NCI-H226 (cell line): ENCODE measurements at regions not wholly inside any gene's neighbourhood (a gene's known extent, or its start where the extent isn't known, plus 50 kb on each side); places are given as distances from the start of the nearest gene placed in this dataset.
"Not testable (repeated sequence)": the region's sequence is repeated elsewhere in the genome, so short reads cannot be mapped to it uniquely, and the experiment has no call there.

Experiments
- DNase-seq: peaks from one replicate; pipeline ENCODE4 v3.0.0-alpha.2; 2015

GRCh38 chr4:38385093-38386004, 278.6 kb upstream of the KLF3 start:
- DNase-seq: peak; percentile 49

DNA sequence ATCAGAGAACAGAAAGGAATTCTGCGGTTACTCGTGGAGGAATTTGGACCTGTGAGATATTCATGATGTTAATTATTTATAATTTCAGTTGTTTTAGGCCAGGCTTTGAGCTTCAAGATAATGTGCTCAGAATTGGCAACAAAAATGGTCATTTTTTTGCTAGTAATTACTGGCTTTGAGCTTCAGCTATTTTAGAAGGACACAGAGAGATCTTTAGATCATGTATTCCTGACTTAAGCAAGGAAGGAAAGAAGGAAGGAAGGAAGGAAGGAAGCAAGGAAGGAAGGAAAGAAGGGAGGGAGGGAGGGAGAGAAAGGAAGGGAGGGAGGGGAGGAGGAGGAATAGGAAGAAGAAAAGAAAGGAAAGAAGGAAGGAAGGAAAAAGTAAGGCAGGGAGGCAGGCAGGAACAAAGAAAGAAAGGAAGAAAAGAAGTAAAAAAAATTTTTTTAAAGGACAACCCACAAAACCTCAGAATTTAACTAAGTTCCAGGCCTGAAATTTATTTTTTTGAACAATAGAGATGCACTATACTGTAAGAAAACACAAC, 277.9 kb upstream of the KLF3 start:
- no peak for DNase-seq

DNA sequence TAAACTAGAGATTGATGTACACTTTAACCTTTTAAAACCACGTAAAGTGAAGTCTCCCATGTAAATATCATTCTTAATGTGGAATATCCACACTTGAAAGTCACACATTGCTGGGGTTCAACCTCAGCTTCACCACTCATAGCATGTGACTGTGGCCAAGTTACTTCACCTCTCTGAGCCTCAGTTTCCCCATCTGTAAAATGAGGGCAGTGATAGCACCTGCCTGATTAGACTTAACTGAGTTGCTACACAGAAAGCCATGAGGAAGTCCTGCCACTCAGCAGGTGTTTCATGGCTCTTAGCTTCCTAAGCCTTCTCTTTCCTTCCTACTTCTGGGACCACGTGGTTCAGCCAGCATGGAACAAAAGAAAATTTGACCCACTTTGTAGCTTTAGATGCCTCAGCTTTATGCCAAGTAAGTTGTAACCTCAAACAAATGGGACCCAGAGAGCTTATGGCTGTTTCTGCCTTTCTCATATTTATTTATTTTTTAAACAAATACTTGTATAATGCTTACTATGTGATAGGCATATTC, 277.3 kb upstream of the KLF3 start:
- DNase-seq: no peak

DNA sequence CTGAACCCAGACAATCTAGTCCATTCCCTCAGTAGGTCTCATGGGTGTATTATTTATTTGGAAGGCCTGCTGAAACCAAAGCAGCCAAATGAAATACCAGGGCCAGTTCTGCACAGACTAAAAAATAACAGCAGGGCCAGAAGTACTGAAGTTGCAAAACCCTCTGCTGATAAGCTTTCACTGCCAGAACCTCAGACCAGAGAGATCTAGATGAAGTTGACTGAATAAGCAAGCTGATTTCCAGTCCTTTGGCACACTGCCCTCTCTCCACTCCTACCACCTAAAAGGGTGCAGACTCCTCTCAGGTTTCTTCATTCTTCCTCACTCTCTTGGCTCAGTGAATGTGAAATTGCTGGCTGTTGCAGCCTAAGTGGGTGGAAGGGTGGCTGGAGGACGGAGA, 276.7 kb upstream of the KLF3 start:
- DNase-seq: peak; percentile 90

DNA sequence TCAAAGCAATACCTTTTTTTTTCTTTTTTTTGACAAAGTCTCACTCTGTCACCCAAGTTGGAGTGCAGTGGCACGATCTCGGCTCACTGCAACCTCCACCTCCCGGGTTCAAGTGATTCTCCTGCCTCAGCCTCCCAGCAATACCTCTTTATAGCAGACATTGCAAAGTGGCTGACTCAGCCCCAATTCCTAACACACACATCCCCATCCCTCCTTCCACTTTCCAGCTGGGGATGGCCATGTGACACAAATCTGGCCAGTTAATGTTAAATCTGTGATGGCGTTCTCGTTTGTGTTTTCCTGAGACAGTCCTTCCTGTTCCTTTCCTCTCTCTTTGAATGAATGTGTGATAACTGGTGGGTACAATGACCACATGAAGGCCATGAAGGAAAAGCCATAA, 276.2 kb upstream of the KLF3 start:
- no peak for DNase-seq

DNA sequence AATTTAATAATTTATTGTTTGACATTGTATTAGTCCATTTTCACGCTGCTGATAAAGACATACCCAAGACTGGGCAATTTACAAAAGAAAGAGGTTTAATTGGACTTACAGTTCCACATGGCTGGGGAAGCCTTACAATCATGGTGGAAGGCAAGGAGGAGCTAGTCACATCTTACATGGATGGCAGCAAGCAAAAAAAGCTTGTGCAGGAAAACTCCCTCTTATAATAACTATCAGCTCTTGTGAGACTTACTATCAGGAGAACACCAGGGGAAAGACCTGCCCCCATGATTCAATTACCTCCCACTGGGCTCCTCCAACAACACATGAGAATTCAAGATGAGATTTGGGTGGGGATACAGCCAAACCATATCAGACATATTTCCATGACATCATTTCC, 275.1 kb upstream of the KLF3 start:
- DNase-seq: not testable (repeated sequence)

- no peak for DNase-seq
Measured at GRCh38 chr4:38390969-38391545, 272.9 kb upstream of the KLF3 start.

GRCh38 chr4:38392223-38392855, 271.7 kb upstream of the KLF3 start:
- no peak for DNase-seq

- DNase-seq: no peak
Measured at GRCh38 chr4:38396091-38396490, 267.9 kb upstream of the KLF3 start.

DNA sequence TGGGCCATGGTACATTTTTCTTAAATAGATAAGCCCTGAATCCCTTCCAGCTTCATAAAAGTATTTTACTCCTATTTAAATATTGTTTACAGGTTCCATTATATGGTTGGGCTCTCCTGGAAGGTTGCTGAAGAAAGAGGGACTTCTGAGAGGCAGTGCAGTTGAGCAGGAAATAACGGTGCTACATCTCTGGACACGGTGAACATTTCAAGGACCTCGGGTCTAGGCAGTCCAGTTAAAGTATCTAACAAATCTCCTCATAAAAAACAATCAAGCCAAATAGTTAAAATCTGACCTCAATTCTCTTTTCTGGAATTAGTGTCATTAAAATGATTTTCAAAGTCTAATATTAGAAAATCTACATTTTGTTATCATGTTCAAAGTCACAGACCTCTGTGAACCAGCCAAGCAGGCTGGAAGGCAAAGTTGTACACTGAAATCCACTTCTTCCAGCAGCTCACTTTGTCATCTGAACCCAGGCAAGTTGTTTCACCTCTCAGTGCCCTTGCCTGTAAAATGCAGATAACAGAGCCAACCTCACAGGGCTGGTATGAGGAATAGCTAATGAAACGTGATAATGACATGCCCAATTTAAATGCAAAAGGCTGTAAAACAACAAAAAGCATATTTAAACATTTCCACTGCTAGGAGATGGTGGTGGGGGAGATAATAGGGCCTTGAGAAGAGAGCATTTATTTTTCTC, 267.0 kb upstream of the KLF3 start:
- no peak for DNase-seq

DNA sequence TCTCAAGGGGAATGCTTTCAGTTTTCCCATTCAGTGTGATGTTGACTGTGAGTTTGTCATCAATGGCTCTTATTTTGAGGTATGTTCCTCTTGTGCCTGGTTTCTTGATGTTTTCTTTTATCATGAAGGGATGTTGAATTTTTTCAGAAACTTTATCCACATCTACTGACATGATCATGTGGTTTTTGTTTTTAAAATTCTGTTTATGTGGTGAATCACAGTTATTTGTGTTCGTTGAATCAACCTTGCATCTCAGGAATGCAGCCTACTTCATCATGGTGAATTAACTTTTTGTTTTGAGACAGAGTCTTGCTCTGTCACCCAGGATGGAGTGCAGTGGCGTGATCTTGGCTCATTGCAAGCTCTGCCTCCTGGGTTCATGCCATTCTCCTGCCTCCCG, 263.1 kb upstream of the KLF3 start:
- DNase-seq: no peak

DNA sequence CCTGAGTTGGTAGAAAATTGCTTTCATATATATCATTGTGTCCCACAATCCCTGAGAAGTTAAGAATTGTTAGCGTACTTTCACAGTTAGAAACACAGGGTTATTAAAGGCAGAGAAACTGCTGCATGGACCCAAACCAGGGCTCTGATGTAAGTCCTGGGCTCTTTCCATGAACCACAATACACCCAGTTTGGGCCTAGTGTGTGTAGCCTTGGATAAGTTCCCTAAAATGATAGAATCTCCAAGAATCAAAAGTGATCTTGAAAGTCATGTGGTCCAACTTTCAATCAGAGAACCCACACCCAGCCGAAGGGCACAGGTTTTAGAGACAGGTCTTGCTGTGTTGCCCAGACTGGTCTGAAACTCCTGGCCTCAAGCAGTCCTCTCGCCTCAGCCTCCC, 257.8 kb upstream of the KLF3 start:
- no peak for DNase-seq

DNA sequence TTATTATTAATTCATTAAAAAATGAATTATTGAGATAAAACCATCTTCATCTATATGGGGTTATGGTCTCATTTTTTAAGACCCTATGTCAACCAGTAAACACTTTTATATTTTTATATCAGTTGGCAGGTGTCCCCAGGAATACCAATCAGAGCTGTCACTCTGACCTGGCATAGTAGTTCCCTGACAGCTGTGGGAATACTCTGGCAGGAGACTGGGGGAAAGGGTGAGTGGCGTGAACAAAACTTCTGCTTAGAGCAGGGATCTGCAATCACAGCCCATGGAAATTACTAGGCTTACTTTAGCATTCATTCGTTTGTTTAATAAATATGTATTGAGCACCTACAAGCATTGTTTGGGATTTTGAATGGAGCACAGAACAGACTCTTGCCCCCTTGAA, 254.1 kb upstream of the KLF3 start:
- DNase-seq: no peak

DNA sequence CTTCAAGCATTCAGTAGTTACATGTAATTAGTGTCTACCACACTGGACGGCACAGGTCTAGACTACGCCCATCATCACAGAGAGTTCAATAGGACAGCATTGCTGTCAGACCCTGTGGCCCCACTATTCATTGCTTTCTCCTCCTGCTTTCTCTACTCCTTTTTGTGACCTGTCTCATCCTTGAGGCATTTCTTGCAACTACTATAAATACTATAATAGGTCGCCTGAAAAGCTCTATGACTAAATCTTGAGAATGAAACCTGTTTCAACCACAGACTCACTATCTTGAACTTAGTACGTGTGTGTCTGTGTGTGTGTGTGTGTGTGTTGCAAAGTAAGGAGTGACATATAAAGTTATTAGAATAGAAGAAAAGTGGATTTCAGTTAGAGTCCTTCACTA, 252.9 kb upstream of the KLF3 start:
- DNase-seq: no peak

DNA sequence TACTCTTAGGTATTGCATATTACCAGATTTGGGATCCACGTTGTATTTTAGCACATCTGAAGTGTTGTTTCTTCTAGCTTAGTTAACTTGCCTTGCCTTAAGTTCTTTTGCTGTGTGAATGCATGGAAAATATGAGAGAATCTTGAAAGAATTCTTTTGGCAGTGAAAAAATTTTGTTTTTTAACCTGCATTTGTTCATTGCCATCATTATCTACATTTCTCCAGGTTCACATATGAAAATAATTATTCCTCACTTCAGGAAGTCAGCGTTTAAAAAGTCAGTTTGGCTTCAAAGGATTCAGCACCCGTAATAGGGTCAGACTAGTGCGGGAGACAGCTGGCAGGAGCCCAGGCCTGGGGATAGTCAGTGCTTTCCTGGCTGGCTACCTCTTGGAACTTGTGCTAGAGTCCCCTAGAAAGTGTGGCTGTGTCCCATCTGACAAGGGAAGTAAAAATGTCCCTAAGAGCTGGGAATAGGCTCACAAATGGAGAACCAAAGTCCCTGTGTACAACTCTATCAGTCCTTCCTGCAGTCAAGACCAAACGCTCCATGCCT, 251.9 kb upstream of the KLF3 start:
- no peak for DNase-seq

- no peak for DNase-seq
Measured at GRCh38 chr4:38413524-38414341, 250.3 kb upstream of the KLF3 start.

DNA sequence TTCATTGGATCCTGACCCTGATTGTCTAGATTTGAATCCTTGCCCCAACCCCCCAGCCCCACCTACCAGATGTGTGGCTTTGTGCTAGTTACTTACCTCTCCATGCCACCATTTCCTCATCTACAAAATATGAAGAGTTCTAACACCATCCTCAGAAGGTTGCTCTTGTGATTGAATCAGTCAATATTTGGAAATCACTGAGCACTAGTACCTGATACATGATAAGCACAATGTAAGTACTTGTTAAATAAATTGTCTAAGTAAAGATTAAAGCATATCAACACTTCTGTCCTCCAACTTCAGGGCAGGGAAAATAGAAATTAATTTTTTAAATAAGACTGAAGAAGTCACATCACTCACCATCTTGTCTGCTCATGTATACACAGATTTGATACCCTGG, 249.6 kb upstream of the KLF3 start:
- DNase-seq: no peak

GRCh38 chr4:38415682-38416081, 248.3 kb upstream of the KLF3 start:
- DNase-seq: no peak

GRCh38 chr4:38416450-38417014, 247.5 kb upstream of the KLF3 start:
- no peak for DNase-seq

DNA sequence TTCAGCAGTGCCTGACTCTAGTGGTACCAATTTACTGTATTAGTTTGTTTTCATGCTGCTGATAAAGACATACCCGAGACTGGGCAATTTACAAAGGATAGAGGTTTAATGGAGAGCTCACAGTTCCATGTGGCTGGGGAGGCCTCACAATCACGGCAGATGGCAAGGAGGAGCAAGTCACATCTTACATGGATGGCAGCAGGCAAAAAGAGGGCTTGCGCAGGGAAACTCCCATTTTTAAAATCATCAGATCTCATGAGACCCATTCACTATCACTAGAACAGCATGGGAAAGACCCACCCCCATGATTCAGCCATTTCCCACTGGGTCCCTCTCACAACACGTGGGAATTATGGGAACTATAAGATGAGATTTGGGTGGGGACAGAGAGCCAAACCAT, 243.7 kb upstream of the KLF3 start:
- not testable (repeated sequence) for DNase-seq

DNA sequence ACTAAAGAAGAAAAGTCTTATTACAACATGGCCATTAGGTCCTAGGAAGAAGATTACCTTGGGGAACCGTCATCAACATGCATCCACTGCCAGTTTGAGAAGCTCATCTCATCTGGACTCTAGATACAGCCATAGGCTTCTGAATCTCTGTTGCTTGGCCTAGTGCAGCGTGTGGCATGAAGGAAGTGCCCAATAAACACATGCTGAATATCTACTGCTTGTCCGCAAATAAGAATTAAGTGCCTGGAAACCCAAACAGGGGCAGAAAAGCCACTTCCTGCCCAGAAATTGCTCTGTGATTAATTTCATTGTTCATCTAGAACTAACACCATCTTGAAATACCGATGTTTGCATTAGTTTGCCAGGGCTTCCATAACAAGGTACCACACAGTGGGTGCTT, 241.1 kb upstream of the KLF3 start:
- DNase-seq: no peak
